Activated CD4-positive, alpha-beta T cell treated with anti-CD3 and anti-CD28 coated beads for 4 hours (primary cell): ENCODE measurements at regions not wholly inside any gene's neighbourhood (a gene's known extent, or its start where the extent isn't known, plus 50 kb on each side); places are given as distances from the start of the nearest gene placed in this dataset.
"Not testable (repeated sequence)": the region's sequence is repeated elsewhere in the genome, so short reads cannot be mapped to it uniquely, and the experiment has no call there.

ENCODE experiments used
- DNase-seq, 2 donors: peaks; one replicate each; pipeline ENCODE4 v3.0.0-alpha.2; 2020

- no peak for DNase-seq
These were observed 243.3 kb upstream of the FOXK1 start for GRCh38 chr7:4438723-4439245.

GRCh38 chr7:4439444-4439843, 242.7 kb upstream of the FOXK1 start:
- DNase-seq: no peak

DNA sequence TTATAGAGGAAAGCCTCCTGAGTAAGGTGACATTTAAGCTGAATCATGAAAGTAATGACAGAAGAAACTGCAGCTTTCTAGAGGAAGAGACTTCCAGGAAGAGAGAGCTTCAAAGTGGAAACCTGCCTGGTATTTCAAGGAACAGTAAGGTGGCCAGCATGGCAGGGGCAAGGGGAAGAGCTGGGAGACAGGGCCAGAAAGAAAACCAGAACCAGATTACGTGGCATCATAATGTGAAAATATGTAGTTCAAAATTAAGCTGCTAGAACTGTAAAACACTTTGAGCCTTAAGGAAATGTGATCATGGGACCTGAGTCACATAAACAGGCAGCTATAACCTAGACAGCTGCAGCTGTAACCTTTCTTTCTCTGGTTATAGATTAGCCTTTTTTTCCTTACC, 238.0 kb upstream of the FOXK1 start:
- no peak for DNase-seq

DNA sequence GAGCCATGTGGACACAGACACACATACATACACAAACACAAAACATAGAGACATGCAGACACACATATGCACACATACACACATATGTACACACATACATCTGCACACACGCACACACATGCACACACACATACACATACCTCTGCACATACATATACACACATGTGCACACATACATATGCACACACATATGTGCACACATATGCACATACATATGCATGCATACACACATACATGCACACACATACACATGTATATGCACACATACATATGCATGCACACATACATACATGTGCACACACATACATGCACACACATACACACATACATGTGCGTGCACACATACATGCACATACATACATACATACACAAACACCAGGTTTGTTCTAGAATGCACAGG, 236.3 kb upstream of the FOXK1 start:
- no peak for DNase-seq

- DNase-seq: no peak
These were observed 232.8 kb upstream of the FOXK1 start for GRCh38 chr7:4449263-4449662.

GRCh38 chr7:4450483-4450882, 231.6 kb upstream of the FOXK1 start:
- no peak for DNase-seq

- no peak for DNase-seq
These were observed 221.5 kb upstream of the FOXK1 start for GRCh38 chr7:4460597-4460996.

DNA sequence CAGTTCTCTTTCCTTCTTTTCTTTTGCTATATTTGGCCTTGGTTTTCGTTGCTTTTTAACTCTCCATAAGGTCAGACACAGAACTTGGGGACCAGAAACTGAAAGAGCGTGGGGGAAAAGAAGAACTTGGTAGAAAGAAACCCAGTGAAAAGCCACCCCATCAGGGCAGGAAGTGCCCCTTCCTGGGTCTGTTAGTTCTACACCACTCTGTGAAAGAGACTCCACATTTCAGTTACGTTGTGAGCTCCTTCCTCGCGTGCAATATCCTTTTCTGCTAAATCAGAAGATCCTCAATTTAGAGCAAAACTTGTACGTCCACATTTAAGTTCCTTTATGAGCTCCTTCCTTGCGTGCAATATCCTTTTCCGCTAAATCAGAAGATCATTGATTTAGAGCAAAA, 220.6 kb upstream of the FOXK1 start:
- no peak for DNase-seq

- no peak for DNase-seq
These were observed 213.6 kb upstream of the FOXK1 start for GRCh38 chr7:4468320-4469102.

DNA sequence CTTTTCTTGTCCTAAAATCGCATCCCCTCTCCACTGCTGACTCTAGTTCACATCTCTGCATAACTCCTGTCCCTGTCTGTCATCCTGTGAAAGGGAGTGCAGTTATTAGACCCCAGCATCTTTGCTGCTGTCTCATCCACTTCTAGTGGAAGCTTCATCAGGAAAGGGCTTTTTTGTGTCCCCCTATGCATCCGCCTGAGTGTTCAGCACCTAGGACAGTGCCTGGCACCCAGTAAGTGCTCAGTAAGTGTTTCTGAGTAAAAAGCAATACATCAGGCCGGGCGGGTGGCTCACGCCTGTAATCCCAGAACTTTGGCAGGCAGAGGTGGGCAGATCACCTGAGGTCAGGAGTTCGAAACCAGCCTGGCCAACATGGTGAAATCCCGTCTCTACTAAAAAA, 211.8 kb upstream of the FOXK1 start:
- no peak for DNase-seq

GRCh38 chr7:4472728-4473127, 209.4 kb upstream of the FOXK1 start:
- no peak for DNase-seq

- DNase-seq: no peak
These were observed 202.6 kb upstream of the FOXK1 start for GRCh38 chr7:4479367-4480039.

- DNase-seq: not testable (repeated sequence)
These were observed 202.0 kb upstream of the FOXK1 start for GRCh38 chr7:4480131-4480530.

GRCh38 chr7:4483851-4484250, 198.2 kb upstream of the FOXK1 start:
- DNase-seq: no peak

DNA sequence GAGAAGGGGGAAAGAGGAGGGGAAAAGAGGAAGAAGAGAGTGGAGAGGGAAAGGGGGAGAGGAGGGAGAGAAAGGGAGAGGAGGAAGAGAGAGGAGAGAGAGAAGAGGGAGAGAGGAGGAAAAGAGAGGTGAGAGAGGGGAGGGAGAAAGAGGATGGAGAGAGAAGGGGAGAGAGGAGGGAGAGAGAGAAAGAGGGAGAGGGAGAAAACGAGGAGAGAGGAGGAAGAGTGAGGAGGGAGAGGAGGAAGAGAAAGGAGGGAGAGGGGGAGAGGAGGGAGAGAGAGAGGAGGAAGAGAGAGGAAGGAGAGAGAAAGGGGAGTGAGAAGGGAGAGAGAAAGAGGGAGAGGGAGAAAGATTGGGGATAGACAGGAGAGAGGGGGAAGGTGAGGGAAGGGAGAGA, 197.6 kb upstream of the FOXK1 start:
- DNase-seq: no peak

DNA sequence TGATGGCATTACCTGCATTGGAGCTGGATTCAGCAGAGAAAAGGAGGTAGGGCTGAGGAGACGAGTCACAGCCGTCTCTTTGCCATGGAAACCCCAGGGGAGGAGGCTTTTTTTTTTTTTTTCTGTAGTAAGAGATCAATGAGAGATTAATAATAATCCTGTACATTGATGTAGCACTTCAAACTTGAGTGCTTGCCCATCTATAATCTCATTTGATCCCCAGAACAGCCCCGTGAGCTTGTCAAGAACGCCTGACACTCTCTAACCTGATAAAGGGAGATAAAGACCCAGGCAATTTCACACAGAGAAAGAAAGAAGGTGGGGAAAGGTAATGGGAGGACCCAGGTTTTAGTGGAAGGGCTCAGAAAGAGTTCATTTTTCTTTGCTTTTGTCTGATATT, 195.2 kb upstream of the FOXK1 start:
- no peak for DNase-seq

- not testable (repeated sequence) for DNase-seq
These were observed 185.2 kb upstream of the FOXK1 start for GRCh38 chr7:4496911-4497310.

- no peak for DNase-seq
These were observed 181.3 kb upstream of the FOXK1 start for GRCh38 chr7:4500812-4501211.

- not testable (repeated sequence) for DNase-seq
These were observed 174.2 kb upstream of the FOXK1 start for GRCh38 chr7:4507886-4508285.

DNA sequence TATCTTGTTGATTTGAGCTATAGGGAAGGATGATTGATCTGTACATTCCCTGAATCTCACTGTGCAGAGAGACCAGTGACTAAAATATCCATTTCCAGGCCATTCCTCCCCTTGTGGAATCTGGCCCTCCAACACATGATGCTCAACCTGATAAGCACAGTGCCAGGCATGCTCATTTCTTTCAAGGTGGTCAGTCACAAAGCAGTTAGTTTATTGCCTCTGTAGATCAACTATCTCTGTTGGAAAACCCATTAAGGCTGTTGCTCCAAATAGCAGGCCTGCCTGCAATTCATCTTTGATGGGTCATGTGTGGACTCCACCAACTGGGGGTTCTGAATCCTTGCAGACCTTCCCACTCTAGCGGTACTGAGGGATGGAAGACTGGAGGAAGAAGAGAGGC, 168.6 kb upstream of the FOXK1 start:
- DNase-seq: no peak

GRCh38 chr7:4519819-4520520, 162.1 kb upstream of the FOXK1 start:
- DNase-seq: no peak

- no peak for DNase-seq
These were observed 158.9 kb upstream of the FOXK1 start for GRCh38 chr7:4523219-4523618.

DNA sequence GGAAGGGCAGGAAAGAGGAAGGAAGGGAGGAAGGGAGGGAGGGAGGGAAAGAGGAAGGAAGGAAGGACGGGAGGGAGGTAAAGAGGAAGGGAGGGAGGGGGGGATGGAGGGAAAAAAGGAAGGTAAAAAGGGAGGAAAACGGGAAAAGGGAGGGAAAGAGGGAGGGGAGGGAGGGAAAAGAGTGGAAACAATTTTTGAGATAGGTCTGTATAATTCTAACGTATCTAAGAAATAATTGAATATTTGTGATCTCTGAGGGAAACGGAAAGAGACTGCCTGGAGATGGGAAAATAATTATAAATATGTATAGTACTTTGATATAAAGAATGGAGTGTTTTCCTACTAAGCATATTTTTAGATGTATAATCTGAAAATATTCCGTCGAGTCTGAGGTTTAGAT, 158.2 kb upstream of the FOXK1 start:
- DNase-seq: no peak

GRCh38 chr7:4525884-4526283, 156.2 kb upstream of the FOXK1 start:
- DNase-seq: no peak
